HCT116 (cell line): ENCODE measurements at regions not wholly inside any gene's neighbourhood (a gene's known extent, or its start where the extent isn't known, plus 50 kb on each side); places are given as distances from the start of the nearest gene placed in this dataset.

Experiments
- ATAC-seq: fragments of 200-7000 bp; cut with Tn5 transposase; 2 replicates; pipeline ENCODE4 v1.9.1; 2020; ENCODE audit warnings: mild to moderate bottlenecking, moderate library complexity
- BruUV-seq: library from RNA; stranded (reverse); fragments of 400-500 nt; replicated peaks from 2 replicates; lab custom pipeline; 2021; lab: Mats Ljungman, UMichigan
- CTCF ChIA-PET: fragments of 300-600 bp; sonication (Branson Sonifier 250); formaldehyde crosslinking; loops from one replicate; lab custom pipeline; 2021; ENCODE audit warnings: antibody characterized with exemption; lab: Charles Lee
- POLR2A ChIA-PET: fragments of 300-600, 350-600 bp; sonication (Branson Sonifier 250); formaldehyde crosslinking; loops from one replicate; lab custom pipeline; 2021; ENCODE audit warnings: antibody characterized with exemption; lab: Charles Lee
- RAD21 ChIA-PET, 2 experiments: fragments of 300-600 bp; sonication (Branson Sonifier 250); formaldehyde crosslinking; loops; one replicate each; lab custom pipeline; 2023; ENCODE audit warnings: low total read pairs in 2 of 2; ENCODE audit not compliant: uncharacterized antibody in 2 of 2, unreplicated experiment in 2 of 2, low non-redundant PET in 1 of 2; lab: Charles Lee
- DNase-seq: peaks from one replicate; pipeline ENCODE4 v3.0.0-alpha.2; 2010; ENCODE audit warnings: low read depth, low spot score
- H2AFZ ChIP-seq: fragments of 200-600 bp; shearing (Covaris generic), sonication (generic); 2 replicates; pipeline ENCODE4 v1.6.1; 2017; ENCODE audit warnings: low read depth, mixed run types, mixed read lengths, antibody characterized with exemption, low read length; ENCODE audit not compliant: poor library complexity, severe bottlenecking
- H3K27ac ChIP-seq: 2 replicates; pipeline ENCODE4 v1.5.1; 2012; ENCODE audit warnings: low read depth, low read length
- H3K27me3 ChIP-seq: fragments of 200-600 bp; sonication (generic); 2 replicates; pipeline ENCODE4 v1.6.1; 2016; ENCODE audit warnings: mixed run types, low read length, mixed read lengths; ENCODE audit not compliant: insufficient read depth
- H3K36me3 ChIP-seq, 2 experiments: fragments of 200-500 bp in 1 of 2; fragments of 200-600 bp in 1 of 2; sonication (Bioruptor generic) in 1 of 2; sonication (generic) in 1 of 2; 2 replicates each; pipeline versions ENCODE4 v1.5.1 to v1.6.1; 2014 to 2016; ENCODE audit warnings: low read length in 2 of 2, inconsistent platforms in 1 of 2, mixed read lengths in 1 of 2, mixed run types in 1 of 2; ENCODE audit not compliant: insufficient read depth in 2 of 2, control insufficient read depth in 1 of 2
- H3K4me1 ChIP-seq, 2 experiments: fragments of 200-600 bp in 1 of 2; sonication (generic) in 1 of 2; 2 replicates each; pipeline versions ENCODE4 v1.5.1 to v1.6.1; 2012 to 2017; ENCODE audit warnings: low read length in 2 of 2, inconsistent platforms in 1 of 2, mild to moderate bottlenecking in 1 of 2, mixed read lengths in 1 of 2, mixed run types in 1 of 2, moderate library complexity in 1 of 2; ENCODE audit not compliant: insufficient read depth in 2 of 2, control insufficient read depth in 1 of 2
- H3K4me2 ChIP-seq: fragments of 200-600 bp; sonication (generic); 2 replicates; pipeline ENCODE4 v1.6.1; 2017; ENCODE audit warnings: mixed run types, low read length, mixed read lengths
- H3K4me3 ChIP-seq, 2 experiments: fragments of 200-600 bp in 1 of 2; sonication (generic) in 1 of 2; replicated peaks in 1 of 2; 2 replicates each; pipeline ENCODE4 v1.5.1; 2011 to 2016; ENCODE audit warnings: low read length in 2 of 2, control low read depth in 1 of 2, low read depth in 1 of 2, mild to moderate bottlenecking in 1 of 2, mixed read lengths in 1 of 2, mixed run types in 1 of 2
- H3K79me2 ChIP-seq: fragments of 200-600 bp; sonication (generic); 2 replicates; pipeline ENCODE4 v1.6.1; 2017; ENCODE audit warnings: mild to moderate bottlenecking, mixed run types, low read length, moderate library complexity, mixed read lengths; ENCODE audit not compliant: insufficient read depth
- H3K9ac ChIP-seq: fragments of 200-600 bp; sonication (generic); 2 replicates; pipeline ENCODE4 v1.6.1; 2016; ENCODE audit warnings: low read length, mixed read lengths
- H3K9me2 ChIP-seq: fragments of 200-600 bp; sonication (generic), shearing (Covaris generic); 2 replicates; pipeline ENCODE4 v1.6.1; 2017; ENCODE audit warnings: mixed run types, mild to moderate bottlenecking, moderate library complexity; ENCODE audit not compliant: insufficient read depth
- H3K9me3 ChIP-seq, 2 experiments: fragments of 200-500 bp in 1 of 2; fragments of 200-600 bp in 1 of 2; sonication (Bioruptor generic) in 1 of 2; sonication (generic) in 1 of 2; 2 replicates each; pipeline ENCODE4 v1.6.1; 2014 to 2017; ENCODE audit warnings: low read length in 2 of 2, mixed read lengths in 2 of 2, inconsistent platforms in 1 of 2, low read depth in 1 of 2, mild to moderate bottlenecking in 1 of 2, mixed run types in 1 of 2, moderate library complexity in 1 of 2; ENCODE audit not compliant: control insufficient read depth in 1 of 2, insufficient read depth in 1 of 2
- H4K20me1 ChIP-seq: fragments of 200-600 bp; sonication (generic), shearing (Covaris generic); 2 replicates; pipeline ENCODE4 v1.6.1; 2017; ENCODE audit warnings: mixed run types, mild to moderate bottlenecking, moderate library complexity; ENCODE audit not compliant: insufficient read depth
- CEBPB ChIP-seq: IDR thresholded peaks from 2 replicates; pipeline ENCODE4 v1.6.1; 2012; ENCODE audit warnings: low read depth
- EGR1 ChIP-seq: IDR thresholded peaks from 2 replicates; pipeline ENCODE4 v1.6.1; 2012; ENCODE audit warnings: low read depth
- ELF1 ChIP-seq: IDR thresholded peaks from 2 replicates; pipeline ENCODE4 v1.6.1; 2012; ENCODE audit warnings: low read depth, borderline replicate concordance
- EZH2 ChIP-seq: fragments of 200-600 bp; sonication (generic); IDR thresholded peaks from 2 replicates; pipeline ENCODE4 v1.6.1; 2017; ENCODE audit warnings: antibody characterized with exemption, mixed run types
- FOSL1 ChIP-seq: IDR thresholded peaks from 2 replicates; pipeline ENCODE4 v1.6.1; 2012; ENCODE audit warnings: low read depth
- POLR2A ChIP-seq: IDR thresholded peaks from 2 replicates; pipeline ENCODE4 v1.7.0; 2011; ENCODE audit warnings: borderline replicate concordance; ENCODE audit not compliant: insufficient read depth, insufficient read length; ENCODE audit errors: extremely low read depth
- POLR2AphosphoS5 ChIP-seq: IDR thresholded peaks from 2 replicates; pipeline ENCODE4 v1.6.1; 2011; ENCODE audit warnings: mild to moderate bottlenecking, low read depth, low read length, moderate library complexity
- RAD21 ChIP-seq: IDR thresholded peaks from 2 replicates; pipeline ENCODE4 v1.6.1; 2012; ENCODE audit warnings: low read depth, mild to moderate bottlenecking
- REST ChIP-seq: IDR thresholded peaks from 2 replicates; pipeline ENCODE4 v1.6.1; 2012; ENCODE audit warnings: low read depth
- SRF ChIP-seq: IDR thresholded peaks from 2 replicates; pipeline ENCODE4 v1.6.1; 2012; ENCODE audit warnings: low read depth
- TCF7L2 ChIP-seq: IDR thresholded peaks from 2 replicates; pipeline ENCODE4 v1.7.0; 2011; ENCODE audit warnings: borderline replicate concordance, inconsistent platforms; ENCODE audit not compliant: insufficient read depth, insufficient read length; ENCODE audit errors: extremely low read depth
- ZFX ChIP-seq: fragments of 450-650 bp; IDR thresholded peaks from 2 replicates; pipeline ENCODE4 v1.6.1; 2017
- ZNF274 ChIP-seq: fragments of 200-500 bp; sonication (Bioruptor generic); IDR thresholded peaks from 2 replicates; pipeline ENCODE4 v1.6.1; 2014; ENCODE audit warnings: mild to moderate bottlenecking, low read depth, low read length, inconsistent platforms
- intact Hi-C: fragments of 100-400 bp; cut with micrococcal nuclease; formaldehyde crosslinking; loops from 2 replicates; pipeline ENCODE4 v1.10.0; 2022
- TF ChIP-seq, protein P1 (sequence below): IDR thresholded peaks from 2 replicates; pipeline ENCODE4 v1.6.1; 2011; ENCODE audit warnings: mild to moderate bottlenecking, low read length, moderate library complexity; ENCODE audit not compliant: insufficient replicate concordance; ENCODE audit errors: extremely low read depth
- TF ChIP-seq, protein P2 (sequence below), 3 experiments: fragments of 200-600 bp in 1 of 3; sonication (generic) in 1 of 3; IDR thresholded peaks in 2 of 3; conservative IDR thresholded peaks in 1 of 3; 2 replicates each; pipeline ENCODE4 v1.5.1; 2012 to 2017; ENCODE audit warnings: low read depth in 2 of 3, low read length in 2 of 3, antibody characterized with exemption in 1 of 3, borderline replicate concordance in 1 of 3, control low read depth in 1 of 3, mild to moderate bottlenecking in 1 of 3, mixed read lengths in 1 of 3, mixed run types in 1 of 3, moderate library complexity in 1 of 3; ENCODE audit not compliant: insufficient read depth in 1 of 3

DNA sequence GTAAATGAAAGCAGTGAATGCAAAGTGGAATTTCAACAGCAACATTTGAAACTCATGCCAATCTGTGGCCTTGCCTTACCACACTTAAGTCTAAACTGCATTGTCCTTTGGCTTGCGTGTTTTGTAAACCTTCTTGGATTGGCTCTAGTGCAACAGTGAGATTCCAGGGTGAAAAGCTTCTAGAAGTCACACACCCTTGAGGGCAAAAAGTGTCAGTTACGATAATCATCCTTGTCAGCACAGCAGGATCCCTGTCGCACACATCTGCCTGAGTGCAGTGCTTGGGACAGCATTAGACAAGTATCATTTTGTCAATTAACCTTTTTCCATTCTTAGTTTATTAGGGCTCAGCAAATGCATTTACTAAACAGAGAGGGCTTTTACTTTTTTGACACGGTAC, 243.4 kb upstream of the PTBP2 start:
- Histone ChIP-seq H3K9ac (no peak overlapping the region), H3K36me3 (no peaks in the 10 kb centered on the region), H3K9me2 (no peaks in the 10 kb centered on the region), H3K79me2 (no peaks in the 10 kb centered on the region), H3K27me3 (no peaks in the 10 kb centered on the region), H3K9me3 (no peaks in the 10 kb centered on the region), H3K27ac (no peak overlapping the region), H3K4me3 (no peak overlapping the region), H2AFZ (no peak overlapping the region), H3K4me2 (no peak overlapping the region), H3K4me1 (peaks cover 0 to 5% of the 10 kb centered on the region in 2 experiments; a peak in 1 of 4 replicates), H4K20me1 (no peaks in the 10 kb centered on the region)
- ChIA-PET POLR2A (no interaction called here), RAD21 (no interaction called here), CTCF (no interaction called here)
- ATAC-seq: no peak
- intact Hi-C loops: no loop called here
- TF ChIP-seq ZFX (no peak), TCF7L2 (no peak), REST (no peak), RAD21 (no peak), CEBPB (no peak), SRF (no peak), POLR2AphosphoS5 (no peak), FOSL1 (no peak), POLR2A (no peak), EZH2 (no peak), ELF1 (no peak), ZNF274 (no peak), EGR1 (no peak)
- TF ChIP-seq, protein P1, sequence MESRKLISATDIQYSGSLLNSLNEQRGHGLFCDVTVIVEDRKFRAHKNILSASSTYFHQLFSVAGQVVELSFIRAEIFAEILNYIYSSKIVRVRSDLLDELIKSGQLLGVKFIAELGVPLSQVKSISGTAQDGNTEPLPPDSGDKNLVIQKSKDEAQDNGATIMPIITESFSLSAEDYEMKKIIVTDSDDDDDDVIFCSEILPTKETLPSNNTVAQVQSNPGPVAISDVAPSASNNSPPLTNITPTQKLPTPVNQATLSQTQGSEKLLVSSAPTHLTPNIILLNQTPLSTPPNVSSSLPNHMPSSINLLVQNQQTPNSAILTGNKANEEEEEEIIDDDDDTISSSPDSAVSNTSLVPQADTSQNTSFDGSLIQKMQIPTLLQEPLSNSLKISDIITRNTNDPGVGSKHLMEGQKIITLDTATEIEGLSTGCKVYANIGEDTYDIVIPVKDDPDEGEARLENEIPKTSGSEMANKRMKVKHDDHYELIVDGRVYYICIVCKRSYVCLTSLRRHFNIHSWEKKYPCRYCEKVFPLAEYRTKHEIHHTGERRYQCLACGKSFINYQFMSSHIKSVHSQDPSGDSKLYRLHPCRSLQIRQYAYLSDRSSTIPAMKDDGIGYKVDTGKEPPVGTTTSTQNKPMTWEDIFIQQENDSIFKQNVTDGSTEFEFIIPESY: no peak
- TF ChIP-seq, protein P2, sequence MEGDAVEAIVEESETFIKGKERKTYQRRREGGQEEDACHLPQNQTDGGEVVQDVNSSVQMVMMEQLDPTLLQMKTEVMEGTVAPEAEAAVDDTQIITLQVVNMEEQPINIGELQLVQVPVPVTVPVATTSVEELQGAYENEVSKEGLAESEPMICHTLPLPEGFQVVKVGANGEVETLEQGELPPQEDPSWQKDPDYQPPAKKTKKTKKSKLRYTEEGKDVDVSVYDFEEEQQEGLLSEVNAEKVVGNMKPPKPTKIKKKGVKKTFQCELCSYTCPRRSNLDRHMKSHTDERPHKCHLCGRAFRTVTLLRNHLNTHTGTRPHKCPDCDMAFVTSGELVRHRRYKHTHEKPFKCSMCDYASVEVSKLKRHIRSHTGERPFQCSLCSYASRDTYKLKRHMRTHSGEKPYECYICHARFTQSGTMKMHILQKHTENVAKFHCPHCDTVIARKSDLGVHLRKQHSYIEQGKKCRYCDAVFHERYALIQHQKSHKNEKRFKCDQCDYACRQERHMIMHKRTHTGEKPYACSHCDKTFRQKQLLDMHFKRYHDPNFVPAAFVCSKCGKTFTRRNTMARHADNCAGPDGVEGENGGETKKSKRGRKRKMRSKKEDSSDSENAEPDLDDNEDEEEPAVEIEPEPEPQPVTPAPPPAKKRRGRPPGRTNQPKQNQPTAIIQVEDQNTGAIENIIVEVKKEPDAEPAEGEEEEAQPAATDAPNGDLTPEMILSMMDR (IDR thresholded peaks at IDR 0.05 in 2 of 3, conservative IDR thresholded peaks at IDR 0.05 in 1 of 3; ENCODE audit: borderline replicate concordance in 1 of 3, insufficient read depth in 1 of 3, low read depth in 2 of 3, low read length in 2 of 3): no peak
- DNase-seq: no peak
- BruUV-seq: no TSS peak
